Prostate gland (tissue), 2 donors: ENCODE measurements at regions not wholly inside any gene's neighbourhood (a gene's known extent, or its start where the extent isn't known, plus 50 kb on each side); places are given as distances from the start of the nearest gene placed in this dataset.

Experiments used
- POLR2A ChIP-seq: fragments of 450-650 bp; IDR thresholded peaks from one replicate; pipeline ENCODE4 v1.6.1; 2016; ENCODE audit warnings: antibody characterized with exemption, mild to moderate bottlenecking
- POLR2AphosphoS5 ChIP-seq: sonication (generic); formaldehyde crosslinking; IDR thresholded peaks from one replicate; pipeline ENCODE4 v1.6.1; 2017; ENCODE audit warnings: antibody characterized with exemption
- TF ChIP-seq, protein P1 (sequence below), 4 experiments: fragments of 200-600 bp in 2 of 4; fragments of 450-650 bp in 2 of 4; sonication (generic) in 2 of 4; IDR thresholded peaks; 1 replicate in 3 of 4; 2 replicates in 1 of 4; pipeline ENCODE4 v1.5.1; 2016 to 2019; ENCODE audit warnings: antibody characterized with exemption in 4 of 4, mild to moderate bottlenecking in 2 of 4, moderate library complexity in 2 of 4

DNA sequence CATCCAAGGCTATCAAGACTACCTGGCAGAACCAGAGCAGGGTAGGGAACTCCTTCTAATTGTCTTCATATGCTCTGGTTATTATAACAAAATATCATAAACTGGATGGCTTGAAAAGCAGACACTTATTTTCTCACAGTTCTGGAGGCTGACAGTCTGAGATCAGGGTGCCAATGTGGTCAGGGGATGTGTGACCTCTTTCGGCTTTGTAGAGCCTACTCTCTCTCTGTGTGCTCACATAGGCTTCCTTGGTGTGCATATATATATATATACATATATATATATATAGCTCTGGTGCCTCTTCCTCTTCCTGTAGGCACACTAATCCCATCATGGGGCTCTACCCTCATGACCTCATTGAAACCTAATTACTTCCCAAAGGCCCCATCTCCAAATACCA, 101.6 kb downstream of the ARL6IP6 start:
- TF ChIP-seq POLR2A (no peak), POLR2AphosphoS5 (no peak)
- TF ChIP-seq, protein P1, sequence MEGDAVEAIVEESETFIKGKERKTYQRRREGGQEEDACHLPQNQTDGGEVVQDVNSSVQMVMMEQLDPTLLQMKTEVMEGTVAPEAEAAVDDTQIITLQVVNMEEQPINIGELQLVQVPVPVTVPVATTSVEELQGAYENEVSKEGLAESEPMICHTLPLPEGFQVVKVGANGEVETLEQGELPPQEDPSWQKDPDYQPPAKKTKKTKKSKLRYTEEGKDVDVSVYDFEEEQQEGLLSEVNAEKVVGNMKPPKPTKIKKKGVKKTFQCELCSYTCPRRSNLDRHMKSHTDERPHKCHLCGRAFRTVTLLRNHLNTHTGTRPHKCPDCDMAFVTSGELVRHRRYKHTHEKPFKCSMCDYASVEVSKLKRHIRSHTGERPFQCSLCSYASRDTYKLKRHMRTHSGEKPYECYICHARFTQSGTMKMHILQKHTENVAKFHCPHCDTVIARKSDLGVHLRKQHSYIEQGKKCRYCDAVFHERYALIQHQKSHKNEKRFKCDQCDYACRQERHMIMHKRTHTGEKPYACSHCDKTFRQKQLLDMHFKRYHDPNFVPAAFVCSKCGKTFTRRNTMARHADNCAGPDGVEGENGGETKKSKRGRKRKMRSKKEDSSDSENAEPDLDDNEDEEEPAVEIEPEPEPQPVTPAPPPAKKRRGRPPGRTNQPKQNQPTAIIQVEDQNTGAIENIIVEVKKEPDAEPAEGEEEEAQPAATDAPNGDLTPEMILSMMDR (IDR thresholded peaks at IDR 0.05), result no peak
